Superior temporal gyrus (tissue), 1 donor: ENCODE measurements at regions not wholly inside any gene's neighbourhood (a gene's known extent, or its start where the extent isn't known, plus 50 kb on each side); places are given as distances from the start of the nearest gene placed in this dataset.

ENCODE experiments used
- DNase-seq: peaks from one replicate; pipeline ENCODE4 v3.0.0-alpha.2; 2016; ENCODE audit errors: extremely low spot score

- no peak for DNase-seq
These were observed 145.2 kb upstream of the CDH12 start for GRCh38 chr5:22998362-22998761.

GRCh38 chr5:22988937-22989336 is 135.8 kb upstream of the CDH12 start:
- no peak for DNase-seq

GRCh38 chr5:22986281-22986680 is 133.1 kb upstream of the CDH12 start:
- no peak for DNase-seq

- DNase-seq = no peak
These were observed 132.3 kb upstream of the CDH12 start for GRCh38 chr5:22985446-22985845.

- no peak for DNase-seq
These were observed 117.9 kb upstream of the CDH12 start for GRCh38 chr5:22970956-22971618.

- no peak for DNase-seq
These were observed 117.3 kb upstream of the CDH12 start for GRCh38 chr5:22970491-22970890.

GRCh38 chr5:22968386-22968785 is 115.2 kb upstream of the CDH12 start:
- DNase-seq = no peak

GRCh38 chr5:22965960-22966359 is 112.8 kb upstream of the CDH12 start:
- DNase-seq = no peak

- no peak for DNase-seq
These were observed 111.5 kb upstream of the CDH12 start for GRCh38 chr5:22964632-22965031.

GRCh38 chr5:22958462-22959262 is 105.5 kb upstream of the CDH12 start:
- DNase-seq = no peak

- DNase-seq = no peak
These were observed 94.8 kb upstream of the CDH12 start for GRCh38 chr5:22947921-22948320.

GRCh38 chr5:22938362-22938761 is 85.2 kb upstream of the CDH12 start:
- DNase-seq = no peak

GRCh38 chr5:22928821-22929482 is 75.8 kb upstream of the CDH12 start:
- no peak for DNase-seq

GRCh38 chr5:22926574-22926973 is 73.4 kb upstream of the CDH12 start:
- DNase-seq = no peak

GRCh38 chr5:22918511-22918910 is 65.4 kb upstream of the CDH12 start:
- no peak for DNase-seq

- DNase-seq = no peak
These were observed 63.2 kb upstream of the CDH12 start for GRCh38 chr5:22916393-22916792.

- DNase-seq = no peak
These were observed 57.9 kb upstream of the CDH12 start for GRCh38 chr5:22911019-22911418.

GRCh38 chr5:22910523-22910922 is 57.4 kb upstream of the CDH12 start:
- DNase-seq = no peak

- DNase-seq = no peak
These were observed 55.4 kb upstream of the CDH12 start for GRCh38 chr5:22908586-22908985.

- no peak for DNase-seq
These were observed 55.0 kb upstream of the CDH12 start for GRCh38 chr5:22908129-22908528.
